Vagina (tissue), 2 donors: ENCODE measurements at regions not wholly inside any gene's neighbourhood (a gene's known extent, or its start where the extent isn't known, plus 50 kb on each side); places are given as distances from the start of the nearest gene placed in this dataset.

Experiments
- CTCF ChIP-seq, 3 experiments: fragments of 450-650 bp in 2 of 3; fragments of 200-600 bp in 1 of 3; sonication (generic) in 1 of 3; IDR thresholded peaks; one replicate each; pipeline ENCODE4 v1.5.1; 2017 to 2019; ENCODE audit warnings: antibody characterized with exemption in 3 of 3, mild to moderate bottlenecking in 2 of 3, moderate library complexity in 2 of 3
- POLR2A ChIP-seq, 2 donors: fragments of 450-650 bp; IDR thresholded peaks; one replicate each; pipeline ENCODE4 v1.6.1; 2017; ENCODE audit warnings: antibody characterized with exemption in 2 of 2, mild to moderate bottlenecking in 2 of 2, moderate library complexity in 2 of 2
- POLR2AphosphoS5 ChIP-seq, 2 donors: sonication (generic); formaldehyde crosslinking; IDR thresholded peaks; one replicate each; pipeline ENCODE4 v1.9.0; 2017; ENCODE audit warnings: antibody characterized with exemption in 2 of 2, mild to moderate bottlenecking in 2 of 2, low read depth in 1 of 2; ENCODE audit not compliant: insufficient read depth in 1 of 2

GRCh38 chr2:76455910-76456309 lies 745.2 kb upstream of the GCFC2 start:
- no peak for TF ChIP-seq CTCF (IDR thresholded peaks at IDR 0.05)
- no peak for TF ChIP-seq POLR2A (IDR thresholded peaks at IDR 0.05)
- no peak for TF ChIP-seq POLR2AphosphoS5 (IDR thresholded peaks at IDR 0.05; ENCODE audit: insufficient read depth in 1 of 2, low read depth in 1 of 2)
